Testis (tissue), 2 donors: ENCODE measurements at regions not wholly inside any gene's neighbourhood (a gene's known extent, or its start where the extent isn't known, plus 50 kb on each side); places are given as distances from the start of the nearest gene placed in this dataset.
A peak's percentile ranks its signal among the peaks of the same experiment; 100 is the strongest.

ENCODE experiments used
- DNase-seq: peaks from one replicate; pipeline ENCODE4 v3.0.0-alpha.2; 2019
- H3K27ac ChIP-seq, 2 donors: fragments of 200-600 bp; sonication (generic); one replicate each; pipeline ENCODE4 v1.5.1; 2019
- H3K27me3 ChIP-seq: fragments of 200-600 bp; sonication (generic); one replicate; pipeline ENCODE4 v1.5.1; 2019
- H3K36me3 ChIP-seq: fragments of 200-600 bp; sonication (generic); one replicate; pipeline ENCODE4 v1.5.1; 2017; ENCODE audit warnings: low read depth; ENCODE audit errors: missing control alignments
- H3K4me1 ChIP-seq: fragments of 200-600 bp; sonication (generic); one replicate; pipeline ENCODE4 v1.5.1; 2019
- H3K4me3 ChIP-seq, 2 donors: fragments of 200-600 bp; sonication (generic); one replicate each; pipeline ENCODE4 v1.5.1; 2017 to 2019
- H3K9me3 ChIP-seq: fragments of 200-600 bp; sonication (generic); one replicate; pipeline ENCODE4 v1.5.1; 2017
- CTCF ChIP-seq, 3 experiments: fragments of 450-650 bp in 2 of 3; fragments of 200-600 bp in 1 of 3; sonication (generic) in 1 of 3; IDR thresholded peaks; one replicate each; pipeline ENCODE4 v1.5.1; 2016 to 2019; ENCODE audit warnings: antibody characterized with exemption in 3 of 3, mild to moderate bottlenecking in 2 of 3, moderate library complexity in 1 of 3
- POLR2A ChIP-seq: fragments of 450-650 bp; IDR thresholded peaks from one replicate; pipeline ENCODE4 v1.6.1; 2017; ENCODE audit warnings: antibody characterized with exemption, mild to moderate bottlenecking, moderate library complexity
- WGBS, 2 donors: methylation state at CpG; one replicate each; pipeline ENCODE4 v1.1.5; 2018; 5-methylcytosine and 5-hydroxymethylcytosine counted together
- intact Hi-C: fragments of 100-400 bp; cut with DNase I; formaldehyde crosslinking; loops from one replicate; pipeline ENCODE4 v1.15.1; 2023; ENCODE audit warnings: low total_unique reads

DNA sequence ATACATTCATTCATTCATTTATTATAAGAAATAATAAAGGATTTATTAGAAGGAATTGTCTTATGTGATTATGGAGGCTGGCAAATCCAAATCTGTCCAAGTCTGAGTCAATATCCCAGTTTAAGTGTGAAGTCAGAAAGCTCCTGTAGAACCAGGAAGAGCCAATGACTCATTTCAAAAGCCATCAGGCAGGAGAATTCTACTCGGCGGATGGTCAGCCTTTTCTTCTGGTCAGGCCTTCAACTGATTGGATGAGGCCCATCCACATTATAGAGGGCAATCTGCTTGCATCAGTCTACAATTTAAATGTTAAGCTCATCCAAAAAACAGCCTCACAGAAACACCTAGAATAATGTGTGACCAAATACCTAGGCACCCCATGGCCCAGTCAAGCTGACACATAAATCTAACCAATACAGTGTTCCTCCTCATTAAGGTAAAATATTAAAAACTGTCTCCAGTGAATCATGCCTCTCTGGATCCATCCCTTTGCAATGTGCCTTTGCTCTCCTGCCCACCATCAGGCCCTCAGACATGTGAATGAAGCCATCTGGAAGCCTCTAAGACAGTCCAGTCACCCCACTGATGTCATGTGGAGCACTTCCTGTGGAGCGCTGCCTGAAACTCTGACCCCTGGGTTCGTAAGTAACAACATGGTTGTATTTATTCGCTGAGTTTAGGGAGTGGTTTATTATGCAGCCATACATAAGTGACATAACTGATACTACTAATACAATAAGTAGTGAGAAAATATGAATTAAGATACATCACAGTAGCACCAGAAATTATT is 69.2 kb upstream of the WSB1 start:
- Histone ChIP-seq H3K27ac (no peak overlapping the region), H3K4me3 (no peak overlapping the region), H3K9me3 (no peaks in the 10 kb centered on the region), H3K4me1 (no peaks in the 10 kb centered on the region), H3K36me3 (no peaks in the 10 kb centered on the region), H3K27me3 (no peaks in the 10 kb centered on the region)
- intact Hi-C loops, result no loop called here
- WGBS, 2 donors, result 78 to 83% methylated on average over 5 of the region's 5 CpGs
- no peak for DNase-seq
- no peak for TF ChIP-seq POLR2A
- no peak for TF ChIP-seq CTCF (IDR thresholded peaks at IDR 0.05)

GRCh38 chr17:27226611-27227230 is 67.2 kb upstream of the WSB1 start:
- Histone ChIP-seq H3K36me3 (no peaks in the 10 kb centered on the region), H3K4me1 (no peaks in the 10 kb centered on the region), H3K27ac (no peak overlapping the region), H3K27me3 (no peaks in the 10 kb centered on the region), H3K4me3 (no peak overlapping the region), H3K9me3 (no peaks in the 10 kb centered on the region)
- intact Hi-C loops, result no loop called here
- DNase-seq, result no peak
- 81 to 90% methylated on average over 4 of the region's 4 CpGs for WGBS, 2 donors
- TF ChIP-seq CTCF (IDR thresholded peaks at IDR 0.05), result no peak
- no peak for TF ChIP-seq POLR2A

DNA sequence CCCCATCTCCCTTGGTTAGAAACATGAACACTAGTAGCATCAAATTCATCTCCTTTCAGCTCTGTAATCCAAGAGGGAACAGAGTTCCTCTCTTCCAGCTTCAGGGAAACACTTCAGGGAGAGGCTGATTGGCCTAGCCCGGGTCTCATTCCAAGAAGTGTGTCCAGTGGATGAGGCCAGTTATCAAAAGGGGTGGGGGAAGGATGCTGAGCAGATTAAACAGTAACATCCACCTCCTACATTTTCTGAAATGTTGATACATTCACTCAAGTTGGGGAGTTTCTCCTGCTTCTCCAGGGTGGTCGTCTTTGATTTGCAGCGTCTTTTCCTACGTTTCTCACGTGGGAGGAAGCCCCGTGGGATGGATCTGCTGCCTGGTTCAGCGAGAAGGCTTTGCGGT is 62.9 kb upstream of the WSB1 start:
- no peak overlapping the region for H3K27ac ChIP-seq
- H3K27me3 ChIP-seq, result no peaks in the 10 kb centered on the region
- H3K4me1 ChIP-seq, result no peaks in the 10 kb centered on the region
- intact Hi-C loops, result no loop called here
- WGBS, 2 donors, result 39 to 40% methylated on average over 8 of the region's 8 CpGs
- no peaks in the 10 kb centered on the region for H3K9me3 ChIP-seq
- no peaks in the 10 kb centered on the region for H3K36me3 ChIP-seq
- H3K4me3 ChIP-seq, result peak overlapping the region in 1 of 2 donors; percentile 11
- DNase-seq, result no peak
- TF ChIP-seq CTCF (IDR thresholded peaks at IDR 0.05) (no peak), POLR2A (no peak)

GRCh38 chr17:27232328-27232727 is 61.6 kb upstream of the WSB1 start:
- Histone ChIP-seq H3K36me3 (no peaks in the 10 kb centered on the region), H3K4me3 (no peak overlapping the region), H3K27ac (no peak overlapping the region), H3K4me1 (no peaks in the 10 kb centered on the region), H3K9me3 (no peaks in the 10 kb centered on the region), H3K27me3 (no peaks in the 10 kb centered on the region)
- TF ChIP-seq CTCF (IDR thresholded peaks at IDR 0.05) (no peak), POLR2A (no peak)
- WGBS, 2 donors, result 77 to 80% methylated on average over 5 of the region's 5 CpGs
- intact Hi-C loops, result no loop called here
- no peak for DNase-seq
